BJ (cell line): ENCODE measurements at regions not wholly inside any gene's neighbourhood (a gene's known extent, or its start where the extent isn't known, plus 50 kb on each side); places are given as distances from the start of the nearest gene placed in this dataset.

Experiments
- CTCF ChIA-PET: fragments of 350-600 bp; formaldehyde crosslinking; extraction: SDS; loops from one replicate; lab custom pipeline; 2021; ENCODE audit warnings: antibody characterized with exemption, inconsistent platforms; lab: Yijun Ruan, JAX
- POLR2A ChIA-PET: fragments of 300-600 bp; sonication (Branson Sonifier 250); formaldehyde crosslinking; extraction: SDS; loops from one replicate; lab custom pipeline; 2021; ENCODE audit warnings: antibody characterized with exemption; lab: Charles Lee
- DNase-seq: peaks from one replicate; pipeline ENCODE4 v3.0.0-alpha.2; 2011; ENCODE audit warnings: low read depth
- H3K27me3 ChIP-seq: 2 replicates; pipeline ENCODE4 v1.6.0; 2011; ENCODE audit warnings: low read length; ENCODE audit not compliant: control insufficient read depth, insufficient read depth
- H3K36me3 ChIP-seq: 2 replicates; pipeline ENCODE4 v1.5.1; 2011; ENCODE audit warnings: low read length; ENCODE audit not compliant: control insufficient read depth, insufficient read depth
- H3K4me3 ChIP-seq: 2 replicates; pipeline ENCODE4 v1.5.1; 2011; ENCODE audit warnings: low read depth, mild to moderate bottlenecking, control low read depth, low read length
- CTCF ChIP-seq: IDR thresholded peaks from 2 replicates; pipeline ENCODE4 v1.5.1; 2011; ENCODE audit warnings: low read depth, mild to moderate bottlenecking, control low read depth, inconsistent platforms, low read length, moderate library complexity; ENCODE audit not compliant: insufficient read depth

GRCh38 chr17:77443748-77444260 lies 303.0 kb downstream of the SEC14L1 start:
- Histone ChIP-seq H3K27me3 (no peaks in the 10 kb centered on the region), H3K4me3 (no peak overlapping the region), H3K36me3 (peaks cover 4% of the 10 kb centered on the region)
- CTCF ChIA-PET = interaction anchor here (1.9 to 2.1 kb wide), 2 partner anchors 13 to 112 kb away, joined by 8 to 9 read pairs; no protein-coding TSS in a partner anchor
- DNase-seq = no peak
- POLR2A ChIA-PET = no interaction called here
- TF ChIP-seq CTCF = no peak

GRCh38 chr17:77444628-77444983 lies 303.8 kb downstream of the SEC14L1 start:
- ChIA-PET POLR2A (no interaction called here), CTCF (interaction anchor here (1.0 to 2.1 kb wide), 5 partner anchors 10 to 113 kb away, joined by 3 to 9 read pairs (median 6); no protein-coding TSS in a partner anchor)
- peaks cover 4% of the 10 kb centered on the region for H3K36me3 ChIP-seq
- no peak for DNase-seq
- no peaks in the 10 kb centered on the region for H3K27me3 ChIP-seq
- no peak overlapping the region for H3K4me3 ChIP-seq
- TF ChIP-seq CTCF = no peak

- no peak for DNase-seq
- POLR2A ChIA-PET = no interaction called here
- H3K4me3 ChIP-seq = no peak overlapping the region
- TF ChIP-seq CTCF = no peak
- no peaks in the 10 kb centered on the region for H3K27me3 ChIP-seq
- peaks cover 4% of the 10 kb centered on the region for H3K36me3 ChIP-seq
- CTCF ChIA-PET = interaction anchor here (1.0 to 2.1 kb wide), 6 partner anchors 9 to 114 kb away, joined by 3 to 9 read pairs (median 6); no protein-coding TSS in a partner anchor
Observed at GRCh38 chr17:77444984-77445759, 304.4 kb downstream of the SEC14L1 start.

- Histone ChIP-seq H3K27me3 (no peaks in the 10 kb centered on the region), H3K4me3 (no peak overlapping the region), H3K36me3 (peaks cover 2% of the 10 kb centered on the region; the same call in 1 of the 2 replicates)
- TF ChIP-seq CTCF = no peak
- POLR2A ChIA-PET = no interaction called here
- DNase-seq = no peak
- CTCF ChIA-PET = interaction anchor here (1.0 to 2.1 kb wide), 5 partner anchors 8 to 115 kb away, joined by 3 to 9 read pairs (median 5); no protein-coding TSS in a partner anchor
Observed at GRCh38 chr17:77445760-77446532, 305.2 kb downstream of the SEC14L1 start.
